HEK293T (cell line): ENCODE measurements at regions not wholly inside any gene's neighbourhood (a gene's known extent, or its start where the extent isn't known, plus 50 kb on each side); places are given as distances from the start of the nearest gene placed in this dataset.

ENCODE experiments used
- ELF4 ChIP-seq: fragments of 450-650 bp; IDR thresholded peaks from 2 replicates; pipeline ENCODE4 v1.6.1; 2017; ENCODE audit warnings: antibody characterized with exemption
- FOXK2 ChIP-seq: fragments of 450-650 bp; IDR thresholded peaks from 2 replicates; pipeline ENCODE4 v1.6.1; 2016; ENCODE audit warnings: mild to moderate bottlenecking
- SP1 ChIP-seq: fragments of 450-650 bp; IDR thresholded peaks from 2 replicates; pipeline ENCODE4 v1.6.1; 2017
- ZNF384 ChIP-seq: fragments of 450-650 bp; IDR thresholded peaks from 2 replicates; pipeline ENCODE4 v1.6.1; 2016
- TF ChIP-seq, protein P1 (sequence below): fragments of 450-650 bp; IDR thresholded peaks from 2 replicates; pipeline ENCODE4 v1.6.1; 2016

DNA sequence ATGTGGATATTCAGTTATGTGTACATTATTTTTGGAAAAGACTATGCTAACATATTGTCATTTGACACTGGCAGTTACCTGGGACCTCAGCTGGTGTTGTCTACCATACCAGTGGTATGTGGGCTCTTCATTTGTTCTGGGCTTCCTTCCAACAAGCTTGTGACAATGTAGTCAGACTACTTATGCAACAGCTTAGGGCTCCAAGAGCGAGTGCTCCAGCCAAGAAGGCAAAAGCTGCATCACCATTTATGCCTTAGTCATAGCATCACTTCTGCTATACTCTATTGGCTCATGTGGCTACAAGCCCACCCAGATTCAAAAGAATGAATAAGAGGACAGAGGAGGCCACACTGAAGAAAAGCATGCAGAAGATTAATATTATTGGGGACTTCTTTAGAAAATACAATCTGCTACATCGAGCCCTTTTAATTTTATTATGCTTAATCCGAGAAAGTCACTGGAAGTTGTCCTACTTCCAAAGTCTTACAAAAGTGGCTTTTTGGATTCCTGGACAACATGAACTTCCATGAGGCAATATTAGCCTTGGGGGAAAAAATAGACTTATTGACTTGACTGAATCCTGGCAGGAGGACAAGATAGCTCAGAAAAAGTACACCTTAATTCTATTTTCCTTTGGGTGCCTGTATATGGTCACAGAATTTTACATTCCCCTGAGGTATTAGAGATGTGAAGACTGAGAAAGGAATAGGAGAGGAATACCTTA is 529.4 kb upstream of the HTR2A start:
- no peak for TF ChIP-seq ELF4
- TF ChIP-seq, protein P1, sequence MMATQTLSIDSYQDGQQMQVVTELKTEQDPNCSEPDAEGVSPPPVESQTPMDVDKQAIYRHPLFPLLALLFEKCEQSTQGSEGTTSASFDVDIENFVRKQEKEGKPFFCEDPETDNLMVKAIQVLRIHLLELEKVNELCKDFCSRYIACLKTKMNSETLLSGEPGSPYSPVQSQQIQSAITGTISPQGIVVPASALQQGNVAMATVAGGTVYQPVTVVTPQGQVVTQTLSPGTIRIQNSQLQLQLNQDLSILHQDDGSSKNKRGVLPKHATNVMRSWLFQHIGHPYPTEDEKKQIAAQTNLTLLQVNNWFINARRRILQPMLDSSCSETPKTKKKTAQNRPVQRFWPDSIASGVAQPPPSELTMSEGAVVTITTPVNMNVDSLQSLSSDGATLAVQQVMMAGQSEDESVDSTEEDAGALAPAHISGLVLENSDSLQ: no peak
- no peak for TF ChIP-seq FOXK2
- no peak for TF ChIP-seq SP1
- no peak for TF ChIP-seq ZNF384
